BLaER1 treated with 17β-estradiol and CSF1 and Interleukin-3, amounts not matched to agents 10 nM and 100 nM (cell line): ENCODE measurements at regions not wholly inside any gene's neighbourhood (a gene's known extent, or its start where the extent isn't known, plus 50 kb on each side); places are given as distances from the start of the nearest gene placed in this dataset.

Source experiments
- H3K27ac ChIP-seq, 11 experiments: shearing (Covaris generic); formaldehyde crosslinking; 2 replicates each; pipeline ENCODE4 v1.8.1; 2022
- H3K27me3 ChIP-seq, 11 experiments: shearing (Covaris generic); formaldehyde crosslinking; 2 replicates each; pipeline ENCODE4 v1.8.1; 2022
- H3K36me3 ChIP-seq, 11 experiments: shearing (Covaris generic); formaldehyde crosslinking; 2 replicates each; pipeline ENCODE4 v1.8.1; 2022
- H3K4me1 ChIP-seq, 10 experiments: shearing (Covaris generic); formaldehyde crosslinking; 2 replicates each; pipeline ENCODE4 v1.8.1; 2022
- H3K4me2 ChIP-seq, 11 experiments: shearing (Covaris generic); formaldehyde crosslinking; 2 replicates each; pipeline ENCODE4 v1.8.1; 2022
- H3K4me3 ChIP-seq, 10 experiments: shearing (Covaris generic); formaldehyde crosslinking; 2 replicates each; pipeline ENCODE4 v1.8.1; 2022
- H3K9ac ChIP-seq, 11 experiments: shearing (Covaris generic); formaldehyde crosslinking; 2 replicates each; pipeline ENCODE4 v1.8.1; 2022
- H3K9me3 ChIP-seq, 11 experiments: shearing (Covaris generic); formaldehyde crosslinking; replicated peaks in 1 of 11; 2 replicates each; pipeline ENCODE4 v1.8.1; 2022
- H4K20me1 ChIP-seq, 11 experiments: shearing (Covaris generic); formaldehyde crosslinking; 2 replicates each; pipeline ENCODE4 v1.8.1; 2022
- Cebpa-rat ChIP-seq, 11 experiments: shearing (Covaris generic); IDR thresholded peaks; 2 replicates each; pipeline ENCODE4 v1.8.1; 2022

DNA sequence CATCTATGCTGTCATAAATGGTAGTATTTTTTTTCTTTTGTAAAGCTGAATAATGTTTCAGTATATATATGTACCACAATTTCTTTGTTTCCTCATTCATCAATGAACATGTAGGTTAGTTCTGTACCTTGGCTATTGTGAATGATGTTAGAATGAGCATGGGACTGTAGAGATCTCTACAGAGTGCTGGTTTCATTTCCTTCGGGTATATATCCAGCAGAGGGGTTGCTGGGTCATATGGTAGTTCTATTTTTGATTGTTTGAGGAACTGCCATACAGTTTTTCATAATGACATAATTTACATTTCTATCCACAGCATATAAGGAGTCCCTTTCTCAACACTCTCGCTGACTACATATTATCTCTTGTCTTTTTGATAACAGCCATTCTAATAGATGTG lies 243.5 kb downstream of the CDH7 start:
- H3K9ac ChIP-seq, result no peak overlapping the region
- H3K36me3 ChIP-seq, result no peaks in the 10 kb centered on the region
- no peaks in the 10 kb centered on the region for H3K9me3 ChIP-seq
- no peak overlapping the region for H3K4me3 ChIP-seq
- no peaks in the 10 kb centered on the region for H3K27me3 ChIP-seq
- H3K4me2 ChIP-seq, result peak overlapping the region in 3 of 11 experiments; percentile 32 to 85 (median 73); a peak in 5 of 22 replicates
- peaks cover 0 to 53% (median 2%) of the 10 kb centered on the region in 10 experiments; a peak in 9 of 20 replicates for H3K4me1 ChIP-seq
- H4K20me1 ChIP-seq, result no peaks in the 10 kb centered on the region
- peak overlapping the region in 3 of 11 experiments; percentile 46 to 61 (median 54); a peak in 5 of 22 replicates for H3K27ac ChIP-seq
- TF ChIP-seq Cebpa-rat (IDR thresholded peaks at IDR 0.05), result no peak

DNA sequence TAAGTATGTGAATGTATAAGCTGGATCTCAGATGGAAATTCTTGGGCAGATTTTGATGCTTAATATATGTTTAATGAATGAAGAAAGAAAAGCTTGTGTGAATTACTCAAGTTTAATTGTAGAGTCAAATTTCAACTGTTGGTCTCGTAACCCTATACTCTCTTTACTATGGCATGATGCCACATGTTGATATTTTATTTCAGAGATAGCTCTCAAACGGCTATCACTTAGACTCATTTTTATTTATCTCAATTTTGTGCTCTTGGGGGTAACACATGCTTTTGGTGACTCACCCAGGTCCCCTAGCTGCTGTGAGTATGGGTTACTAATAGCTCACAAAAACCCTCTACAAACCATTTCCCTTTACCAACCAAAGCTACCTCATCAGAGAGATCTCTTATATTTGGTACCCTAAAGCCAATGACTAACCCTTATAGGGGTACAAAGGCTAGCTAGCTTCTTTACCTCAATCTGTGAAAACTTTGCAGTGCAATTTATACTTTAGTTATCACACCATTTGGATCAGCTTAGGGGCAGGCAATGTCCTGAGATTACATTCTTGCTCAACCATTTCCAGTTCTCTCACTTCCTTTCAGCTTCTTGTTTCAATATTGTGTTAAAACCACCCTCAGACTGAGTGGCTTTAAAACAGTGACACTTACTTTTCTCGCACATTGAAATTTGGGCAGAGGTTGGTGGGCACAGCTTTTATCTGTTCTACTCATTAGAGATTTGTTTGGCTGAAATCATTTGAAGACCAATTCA lies 240.3 kb downstream of the CDH7 start:
- peak overlapping the region in 4 of 11 experiments; percentile 15 to 37 (median 28); a peak in 5 of 22 replicates for H3K27ac ChIP-seq
- H3K4me2 ChIP-seq, result peak overlapping the region in 5 of 11 experiments; percentile 16 to 82 (median 43); a peak in 6 of 22 replicates
- H3K36me3 ChIP-seq, result no peaks in the 10 kb centered on the region
- peaks cover 0 to 53% (median 2%) of the 10 kb centered on the region in 10 experiments; a peak in 9 of 20 replicates for H3K4me1 ChIP-seq
- no peaks in the 10 kb centered on the region for H3K9me3 ChIP-seq
- no peak for TF ChIP-seq Cebpa-rat (IDR thresholded peaks at IDR 0.05)
- H3K9ac ChIP-seq, result no peak overlapping the region
- H3K27me3 ChIP-seq, result no peaks in the 10 kb centered on the region
- H4K20me1 ChIP-seq, result no peaks in the 10 kb centered on the region
- H3K4me3 ChIP-seq, result no peak overlapping the region

DNA sequence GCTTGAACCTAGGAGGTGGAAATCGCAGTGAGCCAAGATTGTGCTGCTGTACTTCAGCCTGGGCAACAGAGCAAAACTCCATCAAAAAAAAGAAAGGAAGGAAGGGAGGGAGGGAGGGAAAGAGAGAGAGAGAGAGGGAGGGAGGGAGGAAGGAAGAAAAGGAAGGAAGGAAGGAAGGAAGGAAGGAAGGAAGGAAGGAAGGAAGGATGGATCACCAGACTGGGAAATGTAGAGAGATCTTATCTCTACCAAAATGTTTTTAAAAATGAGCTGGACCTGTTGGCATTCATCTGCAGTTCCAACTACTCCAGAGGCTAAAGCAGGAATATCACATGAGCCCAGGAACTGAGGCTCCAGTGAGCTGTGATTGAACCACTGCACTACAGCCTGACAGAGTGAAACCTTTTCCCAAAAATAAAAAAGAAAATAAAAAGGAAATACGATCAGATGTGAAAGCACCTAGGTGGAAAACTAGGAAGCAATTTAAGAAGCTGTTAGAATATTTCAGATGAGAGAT lies 239.4 kb downstream of the CDH7 start:
- H3K9me3 ChIP-seq, result no peaks in the 10 kb centered on the region
- H3K4me1 ChIP-seq, result peaks cover 0 to 50% (median 2%) of the 10 kb centered on the region in 10 experiments; a peak in 9 of 20 replicates
- no peak overlapping the region for H3K9ac ChIP-seq

DNA sequence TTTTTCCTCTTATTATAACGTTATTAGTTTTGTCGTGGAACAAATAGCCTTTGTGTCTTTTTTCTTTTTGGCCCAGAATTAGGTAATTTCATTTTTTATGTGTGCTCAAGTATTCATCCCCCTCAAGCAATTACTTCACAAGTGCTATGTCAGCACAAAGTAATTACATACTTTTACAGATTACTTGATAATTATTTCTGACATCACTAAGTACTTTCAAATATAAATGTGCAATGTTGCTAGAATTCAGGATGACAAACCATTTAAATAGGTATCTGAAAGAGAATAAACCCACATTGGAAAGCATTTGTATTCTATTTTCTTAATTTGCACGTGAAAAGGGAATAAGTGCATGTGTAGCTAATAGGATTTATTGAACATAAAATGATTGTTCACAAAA lies 238.2 kb downstream of the CDH7 start:
- H3K27me3 ChIP-seq, result no peaks in the 10 kb centered on the region
- no peaks in the 10 kb centered on the region for H3K9me3 ChIP-seq
- no peak overlapping the region for H3K27ac ChIP-seq
- H4K20me1 ChIP-seq, result no peaks in the 10 kb centered on the region
- no peak overlapping the region for H3K4me2 ChIP-seq
- no peak overlapping the region for H3K9ac ChIP-seq
- peaks cover 0 to 38% (median under 1%) of the 10 kb centered on the region in 10 experiments; a peak in 9 of 20 replicates for H3K4me1 ChIP-seq
- no peak for TF ChIP-seq Cebpa-rat (IDR thresholded peaks at IDR 0.05)
- H3K4me3 ChIP-seq, result no peak overlapping the region
- H3K36me3 ChIP-seq, result no peaks in the 10 kb centered on the region

More for the DNA sequence above, 239.4 kb downstream of the CDH7 start:
- Histone ChIP-seq H3K27ac (no peak overlapping the region), H3K4me2 (peak overlapping the region in 2 of 11 experiments; percentile 29 to 82; a peak in 2 of 22 replicates), H3K36me3 (no peaks in the 10 kb centered on the region), H3K27me3 (no peaks in the 10 kb centered on the region), H3K4me3 (no peak overlapping the region), H4K20me1 (no peaks in the 10 kb centered on the region)
- TF ChIP-seq Cebpa-rat (IDR thresholded peaks at IDR 0.05), result no peak

DNA sequence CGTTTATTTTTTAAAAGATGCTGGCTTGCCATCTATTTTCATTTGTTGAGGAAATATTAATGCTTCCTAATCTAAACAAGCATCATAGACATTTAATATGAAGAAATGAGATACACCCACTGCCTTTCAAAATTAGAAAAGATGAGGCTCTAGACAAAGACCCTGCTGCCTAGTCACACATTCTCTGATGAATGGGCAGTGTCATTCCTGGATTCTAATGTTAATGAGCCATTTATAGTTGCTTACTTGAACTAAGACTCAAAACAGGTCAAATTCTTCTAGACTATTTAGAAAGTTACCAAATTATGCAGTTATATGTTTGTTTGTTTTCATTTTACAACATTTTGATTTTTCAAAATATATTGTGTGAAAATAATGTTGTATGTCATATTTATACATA lies 237.6 kb downstream of the CDH7 start:
- Histone ChIP-seq H3K27ac (no peak overlapping the region), H3K4me1 (peaks cover 0 to 32% (median 0%) of the 10 kb centered on the region in 10 experiments; a peak in 8 of 20 replicates), H3K9me3 (no peaks in the 10 kb centered on the region), H3K4me2 (no peak overlapping the region), H4K20me1 (no peaks in the 10 kb centered on the region), H3K36me3 (no peaks in the 10 kb centered on the region), H3K9ac (no peak overlapping the region), H3K27me3 (no peaks in the 10 kb centered on the region), H3K4me3 (no peak overlapping the region)
- TF ChIP-seq Cebpa-rat (IDR thresholded peaks at IDR 0.05), result no peak

DNA sequence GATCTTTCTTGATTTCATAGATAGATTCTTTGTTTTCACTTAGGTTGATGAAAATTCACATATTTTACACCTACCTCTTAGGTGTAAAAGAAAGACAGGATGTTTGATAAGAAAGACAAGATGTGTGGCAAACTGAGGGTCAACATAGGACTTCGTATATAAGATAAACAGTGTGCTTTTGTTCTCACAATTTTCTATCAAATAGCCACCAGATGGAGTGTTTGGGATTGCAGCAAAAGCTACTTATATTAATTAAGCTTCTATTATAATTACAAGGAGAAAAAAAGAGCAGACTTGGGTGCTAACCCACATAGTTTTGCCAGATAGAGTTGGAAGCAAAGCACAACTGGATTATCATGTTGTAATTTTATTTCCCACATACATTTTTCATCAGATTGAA lies 232.9 kb downstream of the CDH7 start:
- no peak overlapping the region for H3K4me2 ChIP-seq
- no peak overlapping the region for H3K9ac ChIP-seq
- TF ChIP-seq Cebpa-rat (IDR thresholded peaks at IDR 0.05), result no peak
- H3K4me1 ChIP-seq, result no peaks in the 10 kb centered on the region
- H4K20me1 ChIP-seq, result no peaks in the 10 kb centered on the region
- H3K36me3 ChIP-seq, result no peaks in the 10 kb centered on the region
- no peaks in the 10 kb centered on the region for H3K27me3 ChIP-seq
- no peak overlapping the region for H3K27ac ChIP-seq
- H3K9me3 ChIP-seq, result no peaks in the 10 kb centered on the region
- no peak overlapping the region for H3K4me3 ChIP-seq

DNA sequence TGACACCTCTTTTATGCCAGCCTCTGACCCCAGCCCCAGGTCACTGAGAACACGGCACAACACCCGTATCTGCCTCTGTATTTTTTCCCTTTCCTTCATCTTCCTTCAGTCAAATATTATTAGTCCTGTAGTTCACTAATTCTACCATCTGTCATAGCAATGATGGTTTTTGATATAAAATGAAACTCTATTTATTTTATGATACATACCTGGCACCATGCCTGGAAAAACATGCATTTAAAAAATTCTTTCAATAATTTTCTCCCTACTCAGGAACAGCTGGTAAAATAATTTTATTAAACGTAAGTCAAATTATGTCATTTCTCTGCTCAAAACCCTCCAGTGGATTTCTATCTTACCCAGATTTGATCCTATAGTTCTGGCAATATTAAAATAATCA lies 224.7 kb downstream of the CDH7 start:
- H3K27ac ChIP-seq, result no peak overlapping the region
- H3K4me3 ChIP-seq, result no peak overlapping the region
- H3K9me3 ChIP-seq, result no peaks in the 10 kb centered on the region
- H3K4me2 ChIP-seq, result no peak overlapping the region
- H3K9ac ChIP-seq, result no peak overlapping the region
- H3K27me3 ChIP-seq, result no peaks in the 10 kb centered on the region
- H3K36me3 ChIP-seq, result no peaks in the 10 kb centered on the region
- no peak for TF ChIP-seq Cebpa-rat (IDR thresholded peaks at IDR 0.05)
- H3K4me1 ChIP-seq, result no peaks in the 10 kb centered on the region
- H4K20me1 ChIP-seq, result no peaks in the 10 kb centered on the region

DNA sequence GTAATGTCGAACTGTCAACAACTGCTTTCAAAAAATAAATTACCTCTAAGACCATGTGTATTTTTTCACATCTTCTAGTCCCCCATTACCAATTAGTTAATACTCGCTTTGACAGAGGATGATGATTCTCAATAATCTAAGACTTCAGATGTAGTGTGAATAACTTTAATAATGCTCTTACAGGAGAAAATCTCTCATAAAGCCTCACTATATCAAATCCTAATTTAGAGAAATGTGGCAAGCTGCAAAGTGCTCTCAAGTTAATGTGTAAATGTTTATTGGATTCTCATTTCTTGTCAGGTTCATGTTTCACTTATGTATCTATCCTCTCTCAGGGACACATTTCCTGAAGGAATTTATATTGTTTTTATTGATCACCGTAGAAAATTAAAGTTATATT lies 223.9 kb downstream of the CDH7 start:
- Histone ChIP-seq H4K20me1 (no peaks in the 10 kb centered on the region), H3K36me3 (no peaks in the 10 kb centered on the region), H3K27ac (no peak overlapping the region), H3K9ac (no peak overlapping the region), H3K4me1 (no peaks in the 10 kb centered on the region), H3K4me3 (no peak overlapping the region), H3K4me2 (no peak overlapping the region), H3K27me3 (no peaks in the 10 kb centered on the region), H3K9me3 (no peaks in the 10 kb centered on the region)
- TF ChIP-seq Cebpa-rat (IDR thresholded peaks at IDR 0.05), result no peak

DNA sequence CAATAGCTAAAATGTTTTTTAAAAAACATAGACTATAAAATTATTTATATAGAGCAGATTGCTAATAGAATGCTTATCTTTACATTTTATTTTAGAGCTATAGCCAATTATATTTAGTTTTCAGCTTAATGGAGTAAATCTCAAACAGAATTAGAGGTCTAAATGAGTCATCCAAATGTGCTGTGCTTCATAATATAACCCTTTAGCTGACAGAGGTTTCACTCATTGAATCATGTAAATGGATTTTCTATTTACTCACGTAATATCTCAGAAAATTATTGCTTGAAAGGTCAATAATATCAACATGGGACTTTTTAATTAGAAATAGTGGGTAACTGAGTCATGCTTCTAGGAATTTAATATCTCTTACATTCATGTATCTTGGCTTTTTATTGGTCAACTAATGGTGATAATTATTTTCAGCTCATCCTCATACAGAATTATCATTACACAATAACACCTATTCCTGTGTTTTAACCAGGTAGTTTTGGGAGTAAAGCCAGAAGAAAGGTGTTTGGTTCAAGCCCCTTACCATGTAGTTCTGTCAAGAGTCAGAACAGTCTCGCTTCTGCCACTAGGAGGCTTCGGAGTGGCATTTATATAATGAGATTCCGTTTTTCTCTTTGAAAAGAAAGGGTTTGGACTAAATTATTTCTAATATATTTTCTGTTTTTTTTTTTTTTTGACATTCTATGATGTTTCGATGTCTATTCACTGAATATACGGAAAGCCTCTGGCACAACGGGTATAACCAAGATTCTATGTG lies 217.6 kb downstream of the CDH7 start:
- H3K4me3 ChIP-seq, result no peak overlapping the region
- no peaks in the 10 kb centered on the region for H3K36me3 ChIP-seq
- H3K4me1 ChIP-seq, result no peaks in the 10 kb centered on the region
- H3K4me2 ChIP-seq, result no peak overlapping the region
- TF ChIP-seq Cebpa-rat (IDR thresholded peaks at IDR 0.05), result no peak
- H3K9ac ChIP-seq, result no peak overlapping the region
- no peaks in the 10 kb centered on the region for H3K9me3 ChIP-seq
- H3K27ac ChIP-seq, result no peak overlapping the region
- no peaks in the 10 kb centered on the region for H3K27me3 ChIP-seq
- no peaks in the 10 kb centered on the region for H4K20me1 ChIP-seq
